HepG2 (cell line): ENCODE measurements at regions not wholly inside any gene's neighbourhood (a gene's known extent, or its start where the extent isn't known, plus 50 kb on each side); places are given as distances from the start of the nearest gene placed in this dataset.

Experiments used
- ATAC-seq: fragments of 200-7000 bp; cut with Tn5 transposase; 3 replicates; pipeline ENCODE4 v1.9.1; 2020; ENCODE audit warnings: mild to moderate bottlenecking, moderate library complexity
- BruUV-seq: library from RNA; stranded (reverse); fragments of 400-500 nt; replicated peaks from 2 replicates; lab custom pipeline; 2021; lab: Mats Ljungman, UMichigan
- CTCF ChIA-PET: fragments of 300-600 bp; formaldehyde crosslinking; extraction: SDS; loops from one replicate; lab custom pipeline; 2021; ENCODE audit warnings: low total read pairs, inconsistent platforms, low intra/inter-chr PET ratio; lab: Yijun Ruan, JAX
- POLR2A ChIA-PET: fragments of 350-600 bp; sonication (Branson Sonifier 250); formaldehyde crosslinking; loops from one replicate; lab custom pipeline; 2020; ENCODE audit warnings: antibody characterized with exemption, inconsistent platforms; lab: Yijun Ruan, JAX
- DNase-seq: peaks from one replicate; pipeline ENCODE4 v3.0.0-alpha.2; 2015; ENCODE audit warnings: low spot score
- FAIRE-seq: peaks from 3 replicates; lab custom pipeline; 2011; peaks lifted over from hg19 to GRCh38; lab: Jason Lieb, UNC
- H2AFZ ChIP-seq: one replicate; pipeline ENCODE4 v1.6.1; 2011; ENCODE audit warnings: low read length, inconsistent platforms
- H3K27ac ChIP-seq: fragments of 300-600 bp; 3 replicates; pipeline ENCODE4 v1.8.0; 2011; ENCODE audit warnings: mixed run types, mild to moderate bottlenecking, mixed read lengths, low read length, inconsistent platforms; ENCODE audit not compliant: insufficient read depth; ENCODE audit errors: extremely low read length
- H3K27me3 ChIP-seq, 2 experiments: fragments of 200-600 bp in 1 of 2; 2 replicates in 1 of 2; 3 replicates in 1 of 2; pipeline versions ENCODE4 v1.6.0 to v1.8.0; 2011; ENCODE audit warnings: low read length in 2 of 2, mild to moderate bottlenecking in 2 of 2, moderate library complexity in 2 of 2, inconsistent platforms in 1 of 2; ENCODE audit not compliant: insufficient read depth in 2 of 2, control insufficient read depth in 1 of 2
- H3K36me3 ChIP-seq, 2 experiments: fragments of 200-600 bp in 1 of 2; replicated peaks in 1 of 2; 2 replicates in 1 of 2; 3 replicates in 1 of 2; pipeline versions ENCODE4 v1.5.1 to v1.8.0; 2011; ENCODE audit warnings: low read length in 2 of 2, inconsistent platforms in 1 of 2; ENCODE audit not compliant: insufficient read depth in 2 of 2, control insufficient read depth in 1 of 2
- H3K4me1 ChIP-seq: 2 replicates; pipeline ENCODE4 v1.5.1; 2012; ENCODE audit warnings: low read length, inconsistent platforms; ENCODE audit not compliant: insufficient read depth
- H3K4me2 ChIP-seq: 2 replicates; pipeline ENCODE4 v1.6.0; 2011; ENCODE audit warnings: low read depth, low read length, inconsistent platforms
- H3K4me3 ChIP-seq, 3 experiments: fragments of 200-600 bp in 1 of 3; sonication (generic), shearing (Covaris generic) in 1 of 3; replicated peaks in 1 of 3; 2 replicates each; pipeline ENCODE4 v1.5.1; 2011 to 2016; ENCODE audit warnings: low read length in 3 of 3, inconsistent platforms in 2 of 3, low read depth in 2 of 3, mild to moderate bottlenecking in 2 of 3, control low read depth in 1 of 3, mixed read lengths in 1 of 3; ENCODE audit not compliant: insufficient read depth in 1 of 3
- H3K79me2 ChIP-seq: one replicate; pipeline ENCODE4 v1.6.1; 2011; ENCODE audit warnings: low read length, inconsistent platforms; ENCODE audit not compliant: insufficient read depth
- H3K9ac ChIP-seq: 2 replicates; pipeline ENCODE4 v1.6.0; 2011; ENCODE audit warnings: mild to moderate bottlenecking, low read depth, low read length, inconsistent platforms; ENCODE audit not compliant: insufficient read depth
- H3K9me3 ChIP-seq: 2 replicates; pipeline ENCODE4 v1.5.1; 2012; ENCODE audit warnings: mild to moderate bottlenecking, low read length
- H4K20me1 ChIP-seq: 2 replicates; pipeline ENCODE4 v1.6.0; 2011; ENCODE audit warnings: inconsistent platforms, mild to moderate bottlenecking, low read length, moderate library complexity; ENCODE audit not compliant: insufficient read depth
- CCDC6 ChIP-seq: sonication (generic); formaldehyde crosslinking; IDR thresholded peaks from 2 replicates; pipeline ENCODE4 v1.8.1; 2022; ENCODE audit warnings: mild to moderate bottlenecking, missing genetic modification reagents, moderate library complexity
- DR1 ChIP-seq: sonication (generic); formaldehyde crosslinking; IDR thresholded peaks from 2 replicates; pipeline ENCODE4 v1.8.0; 2021; ENCODE audit warnings: mild to moderate bottlenecking, missing genetic modification reagents, inconsistent platforms
- HDAC2 ChIP-seq: sonication (generic); formaldehyde crosslinking; IDR thresholded peaks from 2 replicates; pipeline ENCODE4 v1.4.0; 2020; ENCODE audit warnings: missing genetic modification reagents
- IKZF4 ChIP-seq: sonication (generic); formaldehyde crosslinking; IDR thresholded peaks from 2 replicates; pipeline ENCODE4 v1.5.1; 2020; ENCODE audit warnings: borderline replicate concordance, mild to moderate bottlenecking, low read depth, missing genetic modification reagents; ENCODE audit errors: not compliant biosample characterization
- NBN ChIP-seq: fragments of 450-650 bp; conservative IDR thresholded peaks from 2 replicates; pipeline ENCODE4 v1.6.1; 2017
- NR2C2 ChIP-seq: sonication (generic); formaldehyde crosslinking; IDR thresholded peaks from 2 replicates; pipeline ENCODE4 v1.4.0; 2020; ENCODE audit warnings: missing genetic modification reagents, mild to moderate bottlenecking, moderate library complexity, borderline replicate concordance
- RAD51 ChIP-seq: fragments of 450-650 bp; IDR thresholded peaks from 2 replicates; pipeline ENCODE4 v1.6.1; 2016; ENCODE audit warnings: borderline replicate concordance
- SP4 ChIP-seq: sonication (generic); formaldehyde crosslinking; IDR thresholded peaks from 2 replicates; pipeline ENCODE4 v1.8.1; 2023; ENCODE audit warnings: mild to moderate bottlenecking, missing genetic modification reagents
- U2AF2 ChIP-seq: fragments of 200-400 bp; formaldehyde crosslinking; IDR thresholded peaks from 2 replicates; pipeline ENCODE4 v1.6.1; 2017; ENCODE audit warnings: low read depth, mild to moderate bottlenecking, low read length
- ZBTB1 ChIP-seq: sonication (generic); formaldehyde crosslinking; IDR thresholded peaks from 2 replicates; pipeline ENCODE4 v1.4.0; 2020; ENCODE audit warnings: missing genetic modification reagents, borderline replicate concordance
- ZC3H13 ChIP-seq: sonication (generic); formaldehyde crosslinking; IDR thresholded peaks from 2 replicates; pipeline ENCODE4 v1.8.1; 2023; ENCODE audit warnings: mild to moderate bottlenecking, missing genetic modification reagents, moderate library complexity
- ZEB1 ChIP-seq: IDR thresholded peaks from 2 replicates; pipeline ENCODE4 v1.6.1; 2012; ENCODE audit warnings: mild to moderate bottlenecking, low read depth, inconsistent platforms; ENCODE audit not compliant: insufficient replicate concordance
- ZNF432 ChIP-seq: sonication (generic); formaldehyde crosslinking; IDR thresholded peaks from 2 replicates; pipeline ENCODE4 v1.5.0; 2020; ENCODE audit warnings: missing genetic modification reagents, mild to moderate bottlenecking, borderline replicate concordance
- ZNF580 ChIP-seq: IDR thresholded peaks from 2 replicates; pipeline ENCODE4 v1.6.1; 2016; ENCODE audit warnings: low read depth, borderline replicate concordance
- ZNF766 ChIP-seq: sonication (generic); formaldehyde crosslinking; IDR thresholded peaks from 2 replicates; pipeline ENCODE4 v1.5.0; 2020; ENCODE audit warnings: missing genetic modification reagents, borderline replicate concordance
- WGBS: methylation state at CpG from one replicate; pipeline ENCODE4 v1.1.6; 2017; ENCODE audit warnings: low lambda C conversion rate; 5-methylcytosine and 5-hydroxymethylcytosine counted together
- in situ Hi-C: cut with HindIII; loops from 2 replicates; pipeline ENCODE4 v1.10.0; 2017; ENCODE audit warnings: low pct_unique_long_range_greater_than_20kb; ENCODE audit not compliant: extremely low pct_ligation_motif_present
- intact Hi-C: fragments of 100-400 bp; cut with micrococcal nuclease; formaldehyde crosslinking; loops from one replicate; pipeline ENCODE4 v1.10.0; 2022; ENCODE audit not compliant: unreplicated experiment
- TF ChIP-seq, protein P1 (sequence below): sonication (generic); formaldehyde crosslinking; IDR thresholded peaks from 2 replicates; pipeline ENCODE4 v1.4.0; 2020; ENCODE audit warnings: mild to moderate bottlenecking, missing genetic modification reagents
- TF ChIP-seq, protein P2 (sequence below): IDR thresholded peaks from 2 replicates; pipeline ENCODE4 v1.6.1; 2012; ENCODE audit warnings: inconsistent platforms

DNA sequence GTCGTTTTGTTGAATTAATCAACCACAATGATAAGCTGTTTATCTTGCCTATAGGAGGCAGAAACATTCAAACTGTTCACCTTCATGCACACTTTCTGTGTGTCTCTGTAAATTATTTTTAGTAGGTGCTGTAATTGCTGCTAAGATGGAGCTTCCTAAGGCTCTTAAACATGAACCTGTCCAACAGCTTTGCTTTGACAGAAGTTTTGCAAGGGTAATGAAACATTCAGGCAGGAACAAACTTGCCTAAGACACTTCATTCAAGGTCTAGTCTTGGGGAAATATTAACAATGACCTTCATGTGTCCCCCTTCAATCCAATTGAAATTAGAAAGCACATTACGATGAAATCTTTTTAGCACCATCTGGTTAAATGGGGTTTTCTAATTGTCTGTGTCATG is 156.1 kb downstream of the DIPK2A start:
- H3K4me2 ChIP-seq, result no peak overlapping the region
- BruUV-seq, result no TSS peak
- FAIRE-seq, result no peak
- H3K9ac ChIP-seq, result no peak overlapping the region
- H3K4me3 ChIP-seq, result no peak overlapping the region
- CTCF ChIA-PET, result no interaction called here
- H2AFZ ChIP-seq, result no peak overlapping the region
- H3K27ac ChIP-seq, result no peak overlapping the region
- in situ Hi-C loops, result no loop called here
- H3K4me1 ChIP-seq, result no peaks in the 10 kb centered on the region
- POLR2A ChIA-PET, result no interaction called here
- intact Hi-C loops, result no loop called here
- DNase-seq, result no peak
- ATAC-seq, result no peak
- 26% methylated on average over 2 of the region's 2 CpGs for WGBS
- H3K27me3 ChIP-seq, result no peaks in the 10 kb centered on the region; a peak in 1 of 5 replicates
- no peaks in the 10 kb centered on the region for H3K36me3 ChIP-seq
- H3K9me3 ChIP-seq, result no peaks in the 10 kb centered on the region
- no peaks in the 10 kb centered on the region for H4K20me1 ChIP-seq
- H3K79me2 ChIP-seq, result no peaks in the 10 kb centered on the region
- TF ChIP-seq ZNF766 (CRISPR knock-in tag), result no peak
- TF ChIP-seq ZEB1, result no peak
- TF ChIP-seq, protein P1, sequence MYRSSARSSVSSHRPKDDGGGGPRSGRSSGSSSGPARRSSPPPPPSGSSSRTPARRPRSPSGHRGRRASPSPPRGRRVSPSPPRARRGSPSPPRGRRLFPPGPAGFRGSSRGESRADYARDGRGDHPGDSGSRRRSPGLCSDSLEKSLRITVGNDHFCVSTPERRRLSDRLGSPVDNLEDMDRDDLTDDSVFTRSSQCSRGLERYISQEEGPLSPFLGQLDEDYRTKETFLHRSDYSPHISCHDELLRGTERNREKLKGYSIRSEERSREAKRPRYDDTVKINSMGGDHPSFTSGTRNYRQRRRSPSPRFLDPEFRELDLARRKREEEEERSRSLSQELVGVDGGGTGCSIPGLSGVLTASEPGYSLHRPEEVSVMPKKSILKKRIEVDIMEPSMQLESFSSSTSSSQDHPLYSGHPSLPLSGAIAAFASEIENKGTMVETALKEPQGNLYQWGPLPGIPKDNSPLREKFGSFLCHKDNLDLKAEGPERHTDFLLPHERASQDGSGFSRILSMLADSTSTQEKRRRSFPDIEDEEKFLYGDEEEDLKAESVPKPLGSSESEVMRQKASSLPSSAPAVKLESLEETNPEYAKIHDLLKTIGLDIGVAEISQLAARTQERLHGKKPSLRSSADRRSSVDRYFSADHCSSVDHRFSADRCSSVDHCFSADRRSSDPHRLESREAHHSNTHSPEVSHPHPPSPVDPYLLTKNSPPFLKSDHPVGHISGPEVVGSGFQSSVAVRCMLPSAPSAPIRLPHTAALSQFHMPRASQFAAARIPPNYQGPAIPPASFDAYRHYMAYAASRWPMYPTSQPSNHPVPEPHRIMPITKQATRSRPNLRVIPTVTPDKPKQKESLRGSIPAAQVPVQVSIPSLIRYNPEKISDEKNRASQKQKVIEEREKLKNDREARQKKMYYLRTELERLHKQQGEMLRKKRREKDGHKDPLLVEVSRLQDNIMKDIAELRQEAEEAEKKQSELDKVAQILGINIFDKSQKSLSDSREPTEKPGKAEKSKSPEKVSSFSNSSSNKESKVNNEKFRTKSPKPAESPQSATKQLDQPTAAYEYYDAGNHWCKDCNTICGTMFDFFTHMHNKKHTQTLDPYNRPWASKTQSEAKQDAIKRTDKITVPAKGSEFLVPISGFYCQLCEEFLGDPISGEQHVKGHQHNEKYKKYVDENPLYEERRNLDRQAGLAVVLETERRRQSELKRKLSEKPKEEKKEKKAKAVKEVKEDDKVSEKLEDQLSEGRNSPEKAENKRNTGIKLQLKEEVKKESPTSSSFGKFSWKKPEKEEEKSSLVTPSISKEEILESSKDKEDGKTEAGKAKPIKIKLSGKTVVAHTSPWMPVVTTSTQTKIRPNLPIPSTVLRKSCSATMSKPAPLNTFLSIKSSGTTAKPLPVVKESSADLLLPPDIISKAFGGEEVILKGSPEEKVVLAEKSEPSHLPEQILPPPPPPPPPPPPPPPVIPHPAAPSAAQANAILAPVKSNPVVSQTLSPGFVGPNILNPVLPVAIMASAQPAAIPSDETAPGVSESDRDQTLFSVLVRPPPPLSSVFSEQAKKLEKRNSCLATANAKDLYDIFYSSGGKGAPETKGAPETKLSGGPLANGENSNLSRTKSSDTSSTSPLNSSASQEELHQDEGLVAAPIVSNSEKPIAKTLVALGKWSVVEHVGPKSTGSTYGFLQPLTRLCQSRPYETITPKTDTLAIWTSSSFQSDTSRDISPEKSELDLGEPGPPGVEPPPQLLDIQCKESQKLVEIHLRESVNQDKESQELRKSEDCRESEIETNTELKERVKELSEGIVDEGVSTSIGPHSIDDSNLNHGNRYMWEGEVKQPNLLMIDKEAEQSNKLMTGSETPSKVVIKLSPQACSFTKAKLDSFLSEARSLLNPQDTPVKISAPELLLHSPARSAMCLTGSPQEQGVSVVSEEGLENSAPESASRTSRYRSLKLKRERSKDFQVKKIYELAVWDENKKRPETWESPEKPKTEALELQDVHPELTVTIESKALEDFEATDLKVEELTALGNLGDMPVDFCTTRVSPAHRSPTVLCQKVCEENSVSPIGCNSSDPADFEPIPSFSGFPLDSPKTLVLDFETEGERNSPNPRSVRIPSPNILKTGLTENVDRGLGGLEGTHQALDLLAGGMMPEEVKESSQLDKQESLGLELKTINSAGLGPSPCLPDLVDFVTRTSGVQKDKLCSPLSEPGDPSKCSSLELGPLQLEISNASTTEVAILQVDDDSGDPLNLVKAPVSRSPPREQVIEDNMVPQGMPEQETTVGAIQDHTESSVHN (CRISPR knock-in tag), result no peak
- no peak for TF ChIP-seq CCDC6 (CRISPR knock-in tag)
- TF ChIP-seq ZBTB1 (CRISPR knock-in tag), result no peak
- no peak for TF ChIP-seq RAD51
- no peak for TF ChIP-seq DR1 (CRISPR knock-in tag)
- TF ChIP-seq ZC3H13 (CRISPR knock-in tag), result no peak
- TF ChIP-seq, protein P2, sequence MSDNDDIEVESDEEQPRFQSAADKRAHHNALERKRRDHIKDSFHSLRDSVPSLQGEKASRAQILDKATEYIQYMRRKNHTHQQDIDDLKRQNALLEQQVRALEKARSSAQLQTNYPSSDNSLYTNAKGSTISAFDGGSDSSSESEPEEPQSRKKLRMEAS, result no peak
- TF ChIP-seq NR2C2, result no peak
- no peak for TF ChIP-seq U2AF2
- no peak for TF ChIP-seq ZNF580 (CRISPR knock-in tag)
- TF ChIP-seq NBN, result no peak
- no peak for TF ChIP-seq SP4
- no peak for TF ChIP-seq ZNF432 (CRISPR knock-in tag)
- TF ChIP-seq HDAC2 (CRISPR knock-in tag), result no peak
- no peak for TF ChIP-seq IKZF4 (CRISPR knock-in tag)
